SK-N-SH (cell line): ENCODE measurements at regions not wholly inside any gene's neighbourhood (a gene's known extent, or its start where the extent isn't known, plus 50 kb on each side); places are given as distances from the start of the nearest gene placed in this dataset.

Experiments
- CTCF ChIA-PET: fragments of 300-600, 350-600 bp; formaldehyde crosslinking; extraction: SDS; loops from one replicate; lab custom pipeline; 2021; lab: Yijun Ruan, JAX
- POLR2A ChIA-PET: fragments of 350-600 bp; sonication (Branson Sonifier 250); formaldehyde crosslinking; extraction: SDS; loops from one replicate; lab custom pipeline; 2020; ENCODE audit warnings: antibody characterized with exemption, inconsistent platforms; lab: Yijun Ruan, JAX
- DNase-seq: peaks from one replicate; pipeline ENCODE4 v3.0.0; 2012
- H2AFZ ChIP-seq: fragments of 200-600 bp; sonication (generic); 2 replicates; pipeline ENCODE4 v1.8.1; 2016; ENCODE audit warnings: antibody characterized with exemption, mild to moderate bottlenecking, low read depth
- H3F3A ChIP-seq: fragments of 200-600 bp; sonication (generic); replicated peaks from 2 replicates; pipeline ENCODE3; 2016; ENCODE audit warnings: antibody characterized with exemption, mild to moderate bottlenecking; ENCODE audit not compliant: insufficient read depth
- H3K27ac ChIP-seq, 2 experiments: fragments of 200-500 bp in 1 of 2; fragments of 200-600 bp in 1 of 2; sonication (Bioruptor generic) in 1 of 2; sonication (generic), shearing (Covaris generic) in 1 of 2; 2 replicates each; pipeline versions ENCODE4 v1.5.1 to v1.6.1; 2014 to 2016; ENCODE audit warnings: low read depth in 2 of 2, inconsistent platforms in 1 of 2, low read length in 1 of 2, mild to moderate bottlenecking in 1 of 2, mixed read lengths in 1 of 2
- H3K27me3 ChIP-seq: fragments of 200-600 bp; sonication (generic), shearing (Covaris generic); 2 replicates; pipeline ENCODE4 v1.6.1; 2016; ENCODE audit warnings: mixed run types; ENCODE audit not compliant: insufficient read depth
- H3K36me3 ChIP-seq, 2 experiments: fragments of 200-500 bp in 1 of 2; fragments of 200-600 bp in 1 of 2; sonication (Bioruptor generic) in 1 of 2; sonication (generic) in 1 of 2; replicated peaks in 1 of 2; 2 replicates each; pipeline versions ENCODE3 to v1.5.1; 2014 to 2016; ENCODE audit warnings: low read length in 1 of 2, mild to moderate bottlenecking in 1 of 2; ENCODE audit not compliant: insufficient read depth in 2 of 2, control insufficient read depth in 1 of 2
- H3K4me1 ChIP-seq, 2 experiments: fragments of 200-500 bp in 1 of 2; fragments of 200-600 bp in 1 of 2; sonication (Bioruptor generic) in 1 of 2; sonication (generic), shearing (Covaris generic) in 1 of 2; 2 replicates each; pipeline versions ENCODE4 v1.5.1 to v1.6.1; 2014 to 2016; ENCODE audit warnings: low read depth in 1 of 2, low read length in 1 of 2, mixed run types in 1 of 2; ENCODE audit not compliant: insufficient read depth in 2 of 2, control insufficient read depth in 1 of 2
- H3K4me2 ChIP-seq: fragments of 200-600 bp; sonication (generic), shearing (Covaris generic); 2 replicates; pipeline ENCODE4 v1.6.1; 2017; ENCODE audit warnings: mixed run types
- H3K4me3 ChIP-seq, 2 experiments: fragments of 200-500 bp in 1 of 2; fragments of 200-600 bp in 1 of 2; sonication (Bioruptor generic) in 1 of 2; sonication (generic), shearing (Covaris generic) in 1 of 2; 2 replicates each; pipeline versions ENCODE4 v1.5.1 to v1.8.1; 2014 to 2016; ENCODE audit warnings: low read depth in 2 of 2, inconsistent platforms in 1 of 2, low read length in 1 of 2, mild to moderate bottlenecking in 1 of 2, mixed read lengths in 1 of 2, moderate library complexity in 1 of 2
- H3K79me2 ChIP-seq: fragments of 200-600 bp; sonication (generic); 2 replicates; pipeline ENCODE4 v1.8.1; 2017; ENCODE audit warnings: mild to moderate bottlenecking; ENCODE audit not compliant: insufficient read depth
- H3K9ac ChIP-seq: fragments of 200-600 bp; sonication (generic); 2 replicates; pipeline ENCODE4 v1.6.1; 2017; ENCODE audit warnings: mixed run types
- H3K9me2 ChIP-seq: fragments of 200-600 bp; sonication (generic); 2 replicates; pipeline ENCODE4 v1.6.1; 2017; ENCODE audit warnings: mixed run types
- H3K9me3 ChIP-seq: fragments of 200-600 bp; sonication (generic); 2 replicates; pipeline ENCODE4 v1.6.1; 2017; ENCODE audit warnings: mixed run types, mild to moderate bottlenecking, moderate library complexity
- H4K20me1 ChIP-seq: fragments of 200-600 bp; sonication (generic); 2 replicates; pipeline ENCODE4 v1.6.1; 2017; ENCODE audit warnings: mild to moderate bottlenecking, mixed run types; ENCODE audit not compliant: insufficient read depth
- CHD2 ChIP-seq: fragments of 150-350 bp; IDR thresholded peaks from 2 replicates; pipeline ENCODE4 v1.6.1; 2018; ENCODE audit warnings: low read length; ENCODE audit not compliant: partially characterized antibody
- ELF1 ChIP-seq: IDR thresholded peaks from 2 replicates; pipeline ENCODE4 v1.4.0; 2012
- EZH2phosphoT487 ChIP-seq: fragments of 200-600 bp; sonication (generic); IDR thresholded peaks from 2 replicates; pipeline ENCODE4 v1.6.1; 2017; ENCODE audit warnings: low read depth, mixed run types, mild to moderate bottlenecking, antibody characterized with exemption, moderate library complexity, borderline replicate concordance
- IRF3 ChIP-seq: fragments of 150-350 bp; IDR thresholded peaks from 2 replicates; pipeline ENCODE4 v1.6.1; 2016; ENCODE audit warnings: mild to moderate bottlenecking, low read depth, low read length
- MAX ChIP-seq: IDR thresholded peaks from 2 replicates; pipeline ENCODE4 v1.4.0; 2012; ENCODE audit warnings: low read depth
- NFIC ChIP-seq: IDR thresholded peaks from 2 replicates; pipeline ENCODE4 v1.4.0; 2012; ENCODE audit warnings: borderline replicate concordance
- PBX3 ChIP-seq: IDR thresholded peaks from 2 replicates; pipeline ENCODE4; 2012
- RCOR1 ChIP-seq: fragments of 150-350 bp; IDR thresholded peaks from 2 replicates; pipeline ENCODE4 v1.6.1; 2017; ENCODE audit warnings: antibody characterized with exemption, low read length
- RXRA ChIP-seq: IDR thresholded peaks from 2 replicates; pipeline ENCODE4 v1.4.0; 2012; ENCODE audit warnings: low read depth, mild to moderate bottlenecking, borderline replicate concordance
- SIN3A ChIP-seq: IDR thresholded peaks from 2 replicates; pipeline ENCODE4 v1.6.1; 2012; ENCODE audit warnings: low read depth, mild to moderate bottlenecking, low read length, moderate library complexity, borderline replicate concordance
- TAF1 ChIP-seq: IDR thresholded peaks from 2 replicates; pipeline ENCODE4 v1.6.1; 2012; ENCODE audit warnings: low read depth, mild to moderate bottlenecking, low read length, moderate library complexity, borderline replicate concordance
- USF2 ChIP-seq: fragments of 150-350 bp; IDR thresholded peaks from 2 replicates; pipeline ENCODE4 v1.6.1; 2017; ENCODE audit warnings: antibody characterized with exemption, low read length, low read depth, borderline replicate concordance
- ZBTB33 ChIP-seq: IDR thresholded peaks from 2 replicates; pipeline ENCODE4 v1.4.0; 2012; ENCODE audit warnings: low read depth, borderline replicate concordance
- WGBS: methylation state at CpG from one replicate; pipeline ENCODE4 v1.1.6; 2017; ENCODE audit warnings: low lambda C conversion rate; 5-methylcytosine and 5-hydroxymethylcytosine counted together

GRCh38 chr20:40176098-40176841 is 512.8 kb downstream of the MAFB start (continued):
- no peak for TF ChIP-seq MAX
- TF ChIP-seq, all 33 proteins: peak for 0

GRCh38 chr20:40175296-40175695 is 513.7 kb downstream of the MAFB start:
- Histone ChIP-seq H3K27ac (no peak overlapping the region), H3K79me2 (no peaks in the 10 kb centered on the region), H3K27me3 (no peaks in the 10 kb centered on the region), H3F3A (no peaks in the 10 kb centered on the region), H3K4me1 (no peaks in the 10 kb centered on the region; a peak in 1 of 4 replicates), H3K4me2 (no peak overlapping the region), H2AFZ (no peak overlapping the region), H3K9ac (no peak overlapping the region), H4K20me1 (no peaks in the 10 kb centered on the region), H3K9me2 (no peaks in the 10 kb centered on the region), H3K9me3 (no peaks in the 10 kb centered on the region), H3K4me3 (no peak overlapping the region), H3K36me3 (no peaks in the 10 kb centered on the region)
- no peak for DNase-seq
- 7% methylated on average over 1 of the region's 1 CpG for WGBS
- TF ChIP-seq RCOR1 (no peak), IRF3 (no peak)
- POLR2A ChIA-PET, result no interaction called here
- CTCF ChIA-PET, result interaction anchor here (1.2 kb wide), 1 partner anchor 32 kb away, joined by 3 read pairs; no protein-coding TSS in a partner anchor

GRCh38 chr20:40173872-40174271 is 515.2 kb downstream of the MAFB start:
- DNase-seq, result no peak
- Histone ChIP-seq H3K27ac (no peak overlapping the region), H3K9me3 (no peaks in the 10 kb centered on the region), H3K79me2 (no peaks in the 10 kb centered on the region), H3K4me3 (no peak overlapping the region), H3K4me2 (no peak overlapping the region), H3F3A (no peaks in the 10 kb centered on the region), H3K9me2 (no peaks in the 10 kb centered on the region)
- POLR2A ChIA-PET, result no interaction called here
- no peak for TF ChIP-seq SIN3A
- TF ChIP-seq RXRA, result no peak
- TF ChIP-seq IRF3, result no peak
- TF ChIP-seq USF2, result no peak
- no peak for TF ChIP-seq PBX3
- no peak for TF ChIP-seq NFIC
- TF ChIP-seq MAX, result no peak
- no peak for TF ChIP-seq CHD2
- TF ChIP-seq TAF1, result no peak
- TF ChIP-seq EZH2phosphoT487, result no peak
- no peak for TF ChIP-seq ELF1
- no peak for TF ChIP-seq ZBTB33
- TF ChIP-seq, all 33 proteins: peak for 0
- no peak overlapping the region for H3K9ac ChIP-seq
- WGBS, result 41% methylated on average over 5 of the region's 5 CpGs
- no peaks in the 10 kb centered on the region for H3K27me3 ChIP-seq
- H2AFZ ChIP-seq, result no peak overlapping the region
- H3K4me1 ChIP-seq, result no peaks in the 10 kb centered on the region; a peak in 1 of 4 replicates
- H4K20me1 ChIP-seq, result no peaks in the 10 kb centered on the region
- CTCF ChIA-PET, result no interaction called here
- H3K36me3 ChIP-seq, result no peaks in the 10 kb centered on the region
